PFSK-1 (cell line): ENCODE measurements at regions not wholly inside any gene's neighbourhood (a gene's known extent, or its start where the extent isn't known, plus 50 kb on each side); places are given as distances from the start of the nearest gene placed in this dataset.

Source experiments
- FOXP2 ChIP-seq: optimal IDR thresholded peaks from 2 replicates; pipeline ENCODE3; 2011; ENCODE audit warnings: borderline replicate concordance, control low read depth, inconsistent platforms; ENCODE audit not compliant: insufficient read depth; ENCODE audit errors: extremely low read length, extremely low read depth
- POLR2AphosphoS5 ChIP-seq: IDR thresholded peaks from 2 replicates; pipeline ENCODE4 v1.6.1; 2012; ENCODE audit warnings: low read depth, mild to moderate bottlenecking, control low read depth, low read length, moderate library complexity
- REST ChIP-seq, 2 experiments: IDR thresholded peaks; 2 replicates each; pipeline versions ENCODE4 v1.6.1 to v1.8.0; 2011 to 2012; ENCODE audit warnings: low read depth in 2 of 2, low read length in 2 of 2, control low read depth in 1 of 2, inconsistent platforms in 1 of 2, mild to moderate bottlenecking in 1 of 2, moderate library complexity in 1 of 2; ENCODE audit not compliant: insufficient read depth in 1 of 2
- SIN3A ChIP-seq: IDR thresholded peaks from 2 replicates; pipeline ENCODE4 v1.6.1; 2012; ENCODE audit warnings: mild to moderate bottlenecking, low read length, moderate library complexity, borderline replicate concordance; ENCODE audit not compliant: insufficient read depth
- TAF1 ChIP-seq: IDR thresholded peaks from 2 replicates; pipeline ENCODE4 v1.6.1; 2012; ENCODE audit warnings: low read length, control low read depth, borderline replicate concordance; ENCODE audit not compliant: insufficient read depth

GRCh38 chr21:32915099-32915498, 110.6 kb upstream of the OLIG2 start:
- TF ChIP-seq TAF1 (no peak), POLR2AphosphoS5 (no peak), SIN3A (no peak), REST (IDR thresholded peaks at IDR 0.05; ENCODE audit: insufficient read depth in 1 of 2, low read depth in 2 of 2, low read length in 2 of 2) (no peak), FOXP2 (no peak)
